Stimulated activated CD8-positive, alpha-beta memory T cell treated with anti-CD3 and anti-CD28 coated beads, Interleukin-7, amount 100 ng/mL, for 1 hour (primary cell): ENCODE measurements at regions not wholly inside any gene's neighbourhood (a gene's known extent, or its start where the extent isn't known, plus 50 kb on each side); places are given as distances from the start of the nearest gene placed in this dataset.
"Not testable (repeated sequence)": the region's sequence is repeated elsewhere in the genome, so short reads cannot be mapped to it uniquely, and the experiment has no call there.

Source experiments
- DNase-seq, 2 donors: peaks; one replicate each; pipeline ENCODE4 v3.0.0-alpha.2; 2020; ENCODE audit warnings: low read depth in 2 of 2

DNA sequence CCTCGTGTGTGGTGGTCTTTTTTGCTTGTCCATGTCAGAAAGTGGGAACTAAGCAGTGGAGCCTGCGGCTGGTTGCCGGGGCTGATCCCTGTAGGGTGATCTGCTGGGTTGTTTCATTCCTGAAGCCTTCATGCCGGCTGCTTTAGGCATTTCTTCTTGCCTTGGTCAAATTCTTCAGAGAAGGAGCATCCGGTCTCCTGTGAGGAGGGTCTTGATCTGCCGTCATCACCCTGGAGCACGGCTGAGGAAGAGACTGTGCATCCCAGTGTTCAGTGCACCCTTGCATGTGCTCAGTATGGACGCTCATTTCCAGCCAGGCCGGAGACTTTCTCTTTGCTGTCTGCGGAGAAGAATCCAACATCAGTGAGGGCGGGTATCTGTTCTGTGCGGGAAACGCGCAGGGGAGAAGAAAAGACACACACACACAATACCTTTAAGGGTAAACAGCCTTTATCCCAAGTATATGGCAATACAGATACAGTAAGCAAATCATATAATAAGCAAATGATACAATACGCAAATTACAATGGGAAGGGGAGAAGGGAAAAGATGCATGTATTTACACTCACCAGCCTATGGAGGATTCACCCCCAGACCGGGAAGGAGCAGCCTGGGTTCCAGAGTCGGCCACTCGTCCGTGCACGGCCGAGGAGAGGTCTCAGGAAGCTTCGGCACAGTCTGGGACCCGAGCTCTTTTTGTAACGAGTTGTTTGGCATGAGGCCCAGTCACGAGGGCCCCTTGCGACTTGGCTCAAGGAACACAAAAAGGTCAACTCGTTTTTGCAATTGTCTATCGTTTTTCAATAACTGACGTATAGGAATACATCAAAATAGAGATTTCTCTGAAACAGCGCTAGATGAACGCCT, 1366.8 kb upstream of the TMEM132C start:
- no peak for DNase-seq

DNA sequence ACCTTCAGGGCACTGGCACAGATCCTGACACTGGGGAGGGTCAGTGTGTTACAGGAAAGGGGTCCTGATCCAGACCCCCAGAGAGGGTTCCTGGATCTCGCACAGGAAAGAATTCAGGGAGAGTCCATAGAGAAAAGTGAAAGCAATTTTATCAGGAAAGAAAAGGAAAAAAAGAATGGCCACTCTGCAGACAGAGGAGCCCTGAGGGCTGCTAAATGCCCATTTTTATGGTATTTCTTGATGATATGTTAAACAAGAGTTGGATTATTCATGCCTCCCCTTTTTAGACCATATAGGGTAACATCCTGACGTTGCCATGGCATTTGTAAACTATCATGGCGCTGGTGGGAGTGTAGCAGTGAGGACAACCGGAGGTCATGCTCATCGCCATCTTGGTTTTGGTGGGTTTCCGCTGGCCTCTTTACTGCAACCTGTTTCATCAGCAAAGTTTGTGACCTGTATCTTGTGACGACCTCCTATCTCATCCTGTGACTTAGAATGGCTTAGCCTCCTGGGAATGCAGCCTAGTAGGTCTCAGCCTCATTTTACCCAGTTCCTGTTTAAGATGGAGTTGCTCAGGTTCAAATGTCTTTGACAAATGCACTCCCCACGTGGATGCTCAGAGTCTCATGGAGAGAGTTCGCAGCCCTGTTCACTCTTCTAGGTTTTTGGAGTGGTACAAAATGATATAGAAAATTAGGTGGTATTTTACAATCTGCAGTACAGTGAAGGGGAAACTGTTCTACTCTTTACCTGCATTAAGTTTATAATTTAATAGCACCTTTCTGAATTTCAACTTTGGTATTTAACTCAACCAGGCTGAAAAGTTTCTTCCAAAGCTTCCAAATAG, 1363.7 kb upstream of the TMEM132C start:
- no peak for DNase-seq

DNA sequence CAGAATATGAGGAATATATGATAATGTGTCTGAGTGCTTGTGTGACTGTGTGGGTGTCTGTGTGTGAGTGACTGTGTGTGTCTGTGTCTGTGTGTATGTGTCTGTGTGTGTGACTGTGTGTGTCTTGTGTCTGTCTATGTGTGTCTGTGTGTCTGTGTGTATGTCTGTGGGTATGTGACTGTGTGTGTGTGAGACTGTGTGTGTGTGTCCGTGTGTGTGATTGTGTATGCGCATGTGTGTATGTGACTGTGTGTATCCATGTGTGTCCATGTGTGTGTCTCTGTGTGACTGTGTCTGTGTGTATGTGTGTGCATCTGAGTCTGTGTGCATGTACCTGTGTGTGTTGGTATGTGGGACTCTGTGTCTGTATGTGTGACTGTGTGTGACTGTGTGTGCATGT, 1361.2 kb upstream of the TMEM132C start:
- no peak for DNase-seq

DNA sequence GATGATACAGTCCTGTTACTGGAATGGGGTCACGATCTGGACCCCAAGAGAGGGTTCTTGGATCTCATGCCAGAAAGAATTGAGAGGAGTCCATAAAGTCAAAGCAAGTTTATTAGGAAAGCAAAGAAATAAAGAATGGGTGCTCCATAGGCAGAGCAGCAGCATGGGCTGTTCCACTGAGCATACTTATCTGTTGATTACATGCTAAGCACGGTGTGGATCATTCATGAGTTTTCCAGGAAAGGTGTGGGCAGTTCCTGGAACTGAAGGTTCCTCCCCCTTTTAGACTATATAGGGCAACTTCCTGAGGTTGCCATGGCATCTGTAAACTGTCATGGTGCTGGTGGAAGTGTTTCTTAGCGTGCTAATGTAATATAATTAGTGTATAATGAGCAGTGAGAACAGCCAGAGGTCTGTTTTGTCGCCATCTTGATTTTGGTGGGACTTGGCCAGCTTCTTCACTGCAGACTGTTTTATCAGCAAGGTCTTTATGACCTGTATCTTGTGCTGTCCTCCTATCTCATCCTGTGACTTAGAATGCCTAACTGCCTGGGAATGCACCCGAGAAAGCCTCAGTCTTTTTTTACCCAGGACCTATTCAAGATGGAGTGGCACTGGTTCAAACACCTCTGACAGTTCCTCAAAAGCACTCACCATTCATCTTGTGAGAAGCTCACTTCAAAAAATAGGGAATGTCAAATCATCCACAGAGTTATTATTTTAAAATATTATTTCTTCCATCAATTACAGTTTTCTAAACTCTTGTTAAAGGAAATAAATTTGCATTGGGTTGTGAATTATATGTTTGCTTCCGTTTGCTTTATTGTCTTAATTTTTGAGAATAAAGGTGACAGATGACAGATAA, 1358.8 kb upstream of the TMEM132C start:
- DNase-seq: no peak

DNA sequence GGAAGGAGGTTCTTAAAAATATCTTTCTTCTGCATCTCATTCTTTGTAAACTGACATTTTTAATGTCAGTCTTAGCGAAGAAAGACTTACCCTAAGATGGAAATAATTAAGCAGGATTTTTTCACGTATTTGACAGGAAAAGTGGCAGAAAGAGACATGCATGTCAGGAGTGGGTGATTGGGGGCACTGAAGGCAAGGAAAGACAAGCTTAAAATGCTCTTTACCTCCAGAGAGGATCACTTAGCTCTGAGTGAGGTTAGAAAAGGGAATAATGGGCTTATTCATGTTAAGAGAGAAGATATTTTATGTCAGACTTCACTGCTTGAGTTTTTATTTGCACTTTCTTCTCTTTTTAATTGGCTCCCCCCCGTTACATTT, 1358.2 kb upstream of the TMEM132C start:
- no peak for DNase-seq

DNA sequence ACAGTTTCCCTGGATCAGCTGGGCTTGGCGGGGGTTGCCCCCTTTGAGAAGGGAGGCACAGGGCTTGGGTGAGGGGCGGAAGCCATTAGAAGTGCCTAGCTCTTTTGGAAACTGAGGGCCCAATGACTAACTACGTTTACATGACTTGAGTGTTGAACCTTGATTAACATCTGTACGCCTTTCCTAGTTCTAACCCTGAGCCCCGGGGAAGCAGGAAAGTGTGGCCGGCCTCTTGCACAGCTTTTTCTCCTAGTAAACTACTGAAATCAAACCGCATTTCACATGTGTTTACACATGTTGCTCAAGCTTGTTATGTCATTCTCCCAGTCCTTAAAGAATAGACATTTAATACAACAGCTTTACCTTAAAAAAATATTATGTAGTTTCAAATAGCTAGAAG, 1356.4 kb upstream of the TMEM132C start:
- DNase-seq: no peak

DNA sequence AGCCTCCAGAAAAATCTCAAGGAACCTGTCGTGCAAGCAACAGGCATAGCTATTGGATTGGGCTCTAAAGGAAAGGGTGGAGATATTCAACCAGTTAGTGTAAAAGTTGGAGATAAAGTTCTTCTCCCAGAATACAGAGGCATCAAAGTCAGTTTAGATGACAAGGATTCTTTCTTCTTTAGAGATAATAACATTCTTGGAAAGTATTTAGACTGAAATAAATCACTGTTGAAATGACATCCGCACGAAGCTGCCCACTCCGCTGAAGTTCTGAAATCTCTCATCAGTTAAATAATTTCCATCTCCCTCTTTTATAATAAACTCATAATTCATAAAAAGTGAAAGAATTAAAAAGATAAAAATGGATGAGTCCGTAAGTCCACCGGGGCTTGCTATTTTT, 1354.9 kb upstream of the TMEM132C start:
- DNase-seq: no peak

DNA sequence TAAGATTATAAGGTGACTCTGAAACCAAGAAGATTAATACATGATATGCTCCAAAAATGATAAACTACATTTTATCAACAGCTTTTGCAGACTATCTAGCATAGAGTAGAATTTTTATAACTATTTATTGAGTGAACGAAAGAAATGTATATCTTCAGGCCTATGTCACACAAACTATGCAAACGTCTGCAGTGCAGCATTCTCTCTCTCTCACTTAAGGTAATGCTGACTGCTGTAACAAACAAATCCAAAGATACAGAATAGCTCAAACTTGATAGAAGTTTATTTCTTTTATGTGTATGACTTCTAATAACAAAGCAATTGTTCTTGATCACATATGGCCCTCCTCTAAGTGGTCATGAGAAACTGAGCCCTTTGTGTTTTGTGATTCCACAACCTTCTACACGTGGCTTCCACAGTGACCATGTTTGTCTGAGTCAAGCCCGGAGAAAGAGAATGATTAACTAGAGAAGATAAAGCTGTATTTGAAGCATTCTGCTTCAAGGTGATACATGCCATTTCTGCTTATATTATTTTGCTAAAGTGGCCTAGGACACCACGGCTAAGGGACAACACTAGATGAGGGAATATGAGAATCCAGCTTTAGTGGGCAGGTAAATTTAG, 1352.7 kb upstream of the TMEM132C start:
- DNase-seq: no peak

DNA sequence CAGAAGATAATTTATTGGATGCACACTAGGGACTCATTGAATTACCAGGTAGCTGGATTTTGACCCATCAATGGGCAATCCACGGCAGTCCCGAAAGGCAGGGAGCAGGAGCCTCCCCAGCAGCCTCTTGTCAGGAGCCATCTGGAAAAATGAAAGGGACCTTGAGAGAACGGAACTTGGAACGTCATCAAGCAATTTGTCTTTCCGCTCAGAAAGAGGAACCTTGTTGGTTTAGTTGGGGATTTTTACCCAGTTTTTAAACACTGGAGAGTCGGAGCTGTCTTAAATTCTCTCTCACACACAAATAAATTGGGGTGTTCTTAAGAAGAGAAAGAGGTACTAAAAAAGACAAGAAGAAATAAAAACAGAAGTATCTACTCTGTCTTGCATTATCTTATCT, 1351.7 kb upstream of the TMEM132C start:
- DNase-seq: no peak

DNA sequence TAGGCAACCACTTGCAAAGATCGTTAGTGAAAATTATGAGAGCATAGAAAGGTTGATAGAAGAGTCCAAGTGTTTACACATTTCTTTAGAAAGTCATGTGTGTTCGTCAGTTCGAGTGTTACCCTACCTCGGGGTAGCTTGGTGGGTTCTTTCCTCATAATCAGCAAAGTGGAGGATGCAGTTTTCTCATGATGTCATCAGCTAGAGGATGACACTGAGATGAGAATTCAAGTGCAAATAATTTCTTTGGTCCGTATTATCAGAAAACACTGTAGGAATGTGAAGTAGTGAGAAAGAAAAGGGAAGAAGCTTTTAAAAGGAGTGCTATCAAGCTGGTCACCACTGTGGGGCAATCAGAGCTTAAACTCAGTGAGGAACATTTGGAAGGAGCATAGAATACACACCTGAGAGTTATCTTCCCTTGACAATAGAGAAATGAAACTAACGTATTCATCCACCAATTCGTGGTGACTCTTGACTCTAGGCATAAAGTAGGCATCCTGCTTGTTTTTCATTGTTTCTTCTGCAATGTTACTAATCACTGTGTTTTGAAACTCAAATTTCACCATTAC, 1340.9 kb upstream of the TMEM132C start:
- DNase-seq: no peak

DNA sequence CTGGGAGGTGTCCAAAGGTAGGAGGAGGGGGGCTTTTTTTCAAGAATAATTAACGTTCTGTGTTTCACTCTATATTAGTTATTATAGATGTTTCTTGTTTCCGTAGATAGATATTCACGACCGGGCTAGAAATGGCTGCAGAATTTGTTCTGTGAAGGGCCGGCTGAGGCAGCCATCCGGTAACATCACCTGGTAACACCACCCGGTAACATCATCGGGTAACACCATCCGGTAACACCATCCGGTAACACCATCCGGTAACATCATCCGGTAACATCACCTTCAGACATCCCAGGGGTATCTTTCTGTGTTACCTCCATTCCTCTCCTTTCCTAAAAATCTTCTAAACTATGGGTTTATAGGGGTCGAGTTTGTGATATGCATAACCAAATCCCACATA, 1336.7 kb upstream of the TMEM132C start:
- no peak for DNase-seq

DNA sequence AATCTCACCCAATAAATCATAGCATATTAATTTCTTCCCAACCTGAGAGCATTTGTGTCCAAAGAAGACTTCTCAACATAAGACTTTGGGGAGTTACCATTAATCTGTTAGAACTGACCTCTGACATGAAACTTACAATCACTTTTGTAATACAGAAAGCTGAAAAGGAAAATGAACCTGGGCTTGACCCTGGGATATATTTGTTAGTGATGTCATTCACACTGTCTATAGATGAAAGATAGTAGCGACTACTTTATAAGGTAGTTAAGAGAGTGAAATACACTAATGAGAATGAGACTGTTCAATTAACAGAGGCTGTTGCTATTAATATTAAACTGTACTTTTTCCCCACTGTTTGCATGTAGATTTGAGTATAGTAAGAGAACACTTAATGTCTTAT, 1334.8 kb upstream of the TMEM132C start:
- no peak for DNase-seq

DNA sequence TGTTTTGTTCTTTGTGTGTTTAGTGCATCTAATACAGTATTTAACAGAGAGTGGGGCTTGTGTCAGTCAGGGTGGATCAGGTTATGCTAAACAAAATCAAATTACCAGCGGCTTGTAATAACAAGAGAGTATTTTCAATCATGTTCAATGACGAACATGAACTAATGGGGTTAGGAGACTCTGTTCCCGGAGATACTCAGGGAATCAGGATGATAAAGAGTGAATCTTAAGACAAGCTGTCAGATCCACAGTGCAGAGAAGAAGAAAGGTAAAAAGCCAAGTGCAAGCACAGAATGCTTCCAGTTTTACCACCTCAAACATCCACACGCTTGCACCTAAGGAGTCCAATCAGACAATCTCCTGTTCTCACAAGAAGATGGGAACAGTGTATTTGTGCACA, 1331.5 kb upstream of the TMEM132C start:
- no peak for DNase-seq

DNA sequence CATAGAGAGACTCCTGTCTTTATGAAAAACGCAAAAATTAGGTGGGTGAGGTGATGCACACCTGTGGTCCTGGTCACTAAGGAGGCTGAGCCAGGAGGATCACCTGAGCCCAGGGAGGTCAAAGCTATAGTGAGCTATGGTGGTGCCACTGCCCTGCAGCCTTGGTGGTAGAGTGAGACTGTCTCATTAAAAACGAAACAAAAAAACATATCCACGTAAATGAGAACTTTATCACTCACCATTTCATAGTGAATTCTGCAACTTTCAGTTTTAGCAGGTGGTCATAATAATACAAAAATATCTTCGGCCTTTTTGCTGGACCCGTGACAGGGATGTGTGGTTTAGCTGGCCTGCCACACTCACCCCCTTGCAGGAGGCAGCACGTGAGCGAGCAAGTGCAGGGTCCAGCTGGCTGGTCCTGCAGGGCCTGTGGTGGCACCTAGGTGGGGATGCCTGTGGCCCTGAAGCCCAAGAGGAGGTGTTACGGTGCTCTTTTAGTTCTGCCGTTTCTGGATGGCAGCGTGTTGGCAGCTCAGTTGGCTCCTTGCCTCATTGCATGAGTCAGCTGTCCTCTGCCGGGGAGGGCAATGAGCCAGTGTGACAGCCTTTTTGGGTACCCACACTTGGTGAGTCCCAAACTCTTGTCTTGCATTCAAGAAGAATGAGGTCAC, 1330.7 kb upstream of the TMEM132C start:
- no peak for DNase-seq

DNA sequence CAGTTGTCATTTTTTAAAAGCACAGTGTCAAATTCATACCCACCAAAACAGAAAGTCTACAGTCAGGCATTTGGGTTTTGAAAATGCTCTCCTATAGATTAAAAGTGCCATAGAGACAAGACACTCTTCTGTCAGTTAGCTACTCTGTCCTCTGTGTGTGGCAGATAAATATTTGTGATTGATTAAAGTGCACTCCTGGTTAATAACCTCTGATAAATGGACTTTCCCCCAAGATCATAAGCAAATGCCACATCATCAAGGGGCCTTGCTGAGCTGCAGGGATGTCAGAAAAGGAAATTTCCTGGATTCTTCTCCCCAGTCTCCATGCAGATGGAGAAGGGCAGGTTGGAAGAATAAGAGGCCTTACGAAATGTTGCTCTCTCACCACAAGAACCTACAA, 1329.5 kb upstream of the TMEM132C start:
- no peak for DNase-seq

DNA sequence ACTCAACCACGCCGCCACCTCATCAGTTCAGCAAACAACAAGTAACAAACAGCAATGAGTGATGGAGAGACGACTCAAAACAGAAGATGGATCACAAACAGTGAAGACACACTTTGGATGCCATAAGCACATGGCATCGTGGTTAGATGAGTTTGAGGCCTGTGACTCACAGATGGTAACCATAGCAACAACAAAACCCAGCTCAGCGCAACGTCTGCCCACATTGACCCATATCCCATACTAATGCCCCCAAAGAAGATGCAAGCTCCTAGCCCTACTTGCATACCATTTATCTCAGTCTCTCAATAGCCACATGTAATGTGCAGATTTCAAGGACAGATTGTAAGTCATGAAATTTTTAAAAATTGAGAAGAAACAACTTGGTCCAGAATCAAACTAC, 1322.3 kb upstream of the TMEM132C start:
- no peak for DNase-seq

DNA sequence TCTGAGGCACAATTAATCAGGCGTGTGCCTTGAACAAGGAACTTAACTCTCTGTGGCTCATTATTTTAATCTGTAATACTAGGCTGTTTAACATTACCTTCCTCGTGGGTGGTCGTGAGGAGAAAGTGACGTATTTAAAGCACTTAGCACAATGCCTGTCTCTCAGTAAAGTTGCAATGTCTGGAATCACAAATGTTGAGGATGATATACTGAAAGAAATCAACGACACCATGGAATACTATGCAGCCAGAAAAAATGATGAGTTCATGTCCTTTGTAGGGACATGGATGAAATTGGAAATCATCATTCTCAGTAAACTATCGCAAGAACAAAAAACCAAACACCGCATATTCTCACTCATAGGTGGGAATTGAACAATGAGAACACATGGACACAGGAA, 1320.0 kb upstream of the TMEM132C start:
- not testable (repeated sequence) for DNase-seq

DNA sequence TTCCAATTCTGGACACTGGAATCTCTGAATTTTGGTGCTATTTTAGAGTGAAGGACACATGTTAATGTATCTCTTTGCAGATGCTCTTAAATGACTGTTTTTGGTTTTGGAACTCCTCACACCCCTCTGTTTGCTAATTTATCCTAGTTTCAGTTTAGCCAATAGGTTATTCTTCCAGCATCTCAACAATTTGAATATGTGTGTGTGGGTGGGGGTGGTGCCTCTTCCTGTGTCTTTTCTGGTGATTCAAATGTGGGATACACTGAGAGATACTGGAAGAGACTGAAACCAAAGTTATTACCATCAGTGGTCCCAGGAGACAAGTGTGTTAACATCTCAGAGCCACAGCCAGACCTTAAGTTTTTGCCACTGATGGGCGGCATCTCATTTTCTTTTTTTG, 1317.4 kb upstream of the TMEM132C start:
- DNase-seq: no peak

DNA sequence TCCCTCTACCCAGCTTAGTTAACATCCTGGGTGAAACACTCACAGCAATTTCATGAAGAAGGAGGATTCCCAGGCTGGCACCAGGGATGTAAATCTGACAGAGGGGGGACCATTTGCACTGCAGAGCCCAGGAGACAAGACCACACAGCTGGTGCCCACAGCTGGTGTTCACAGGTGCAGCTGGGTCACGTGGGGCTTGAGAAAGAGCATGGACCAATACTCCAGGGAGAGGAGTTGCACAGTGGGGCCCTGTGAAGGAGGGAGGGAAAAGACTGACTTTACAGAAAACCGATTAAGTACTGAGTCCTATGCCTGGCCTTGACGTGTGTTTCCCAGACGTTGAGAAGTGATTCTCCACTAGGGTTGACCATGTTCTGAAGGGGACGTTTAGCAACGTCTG, 1316.7 kb upstream of the TMEM132C start:
- no peak for DNase-seq

DNA sequence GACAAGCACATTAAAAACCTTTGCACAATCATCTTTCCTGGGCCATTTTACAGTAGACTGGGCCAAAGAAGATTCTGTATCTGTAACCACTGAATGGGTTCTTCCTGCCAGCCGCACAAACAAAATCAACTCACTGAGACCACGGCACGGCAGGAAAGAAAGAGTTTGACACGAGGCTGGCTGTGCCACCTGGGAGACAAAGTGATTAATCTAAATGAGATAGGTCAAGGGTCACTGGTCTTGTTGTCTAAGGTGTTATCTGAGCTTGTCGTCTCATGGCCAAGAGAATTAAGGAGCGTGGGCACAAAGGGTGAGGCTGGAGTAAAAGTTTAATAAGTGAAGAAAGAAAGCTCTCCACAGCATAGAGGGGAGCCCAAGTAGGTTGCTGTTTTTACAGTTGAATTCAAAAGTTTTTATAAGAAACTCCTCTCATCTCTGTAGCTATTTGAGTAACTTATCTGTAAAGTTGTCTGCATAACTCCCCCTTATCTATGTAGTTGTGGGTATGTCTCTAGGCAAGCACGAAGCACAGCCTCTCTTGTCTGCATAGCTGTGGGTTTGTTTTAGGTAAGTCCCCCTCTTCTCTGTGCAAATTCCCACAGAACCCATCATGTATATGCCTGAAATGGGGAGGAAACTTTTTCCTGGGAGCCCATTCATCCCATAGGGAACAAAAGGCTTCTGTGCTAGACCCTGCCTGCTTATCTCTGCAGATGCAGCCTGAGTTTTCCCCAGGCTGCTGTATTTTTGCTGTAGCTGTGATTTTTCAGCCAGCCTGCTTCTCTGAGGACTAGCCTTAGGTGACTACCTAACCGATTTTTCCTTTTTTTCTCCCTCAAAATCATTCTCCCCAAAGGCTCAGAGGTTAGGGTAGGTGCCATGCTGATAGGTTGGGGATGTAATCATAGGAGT, 1314.6 kb upstream of the TMEM132C start:
- no peak for DNase-seq
